ENCODE measurements at regions not wholly inside any gene's neighbourhood (a gene's known extent, or its start where the extent isn't known, plus 50 kb on each side); places are given as distances from the start of the nearest gene placed in this dataset.

GRCh38 chr16:5971924-5972323 lies 874.3 kb upstream of the EEF2KMT start:
- H3K27me3 Mint-ChIP-seq (ENCODE audit: low read depth): no peaks in the 10 kb centered on the region
- peaks cover 41% of the 10 kb centered on the region for H3K9me3 Mint-ChIP-seq (ENCODE audit: low read depth)
- DNase-seq (ENCODE audit: low spot score): no peak
- H3K4me1 Mint-ChIP-seq (ENCODE audit: low read depth): no peaks in the 10 kb centered on the region
- H3K4me3 Mint-ChIP-seq (ENCODE audit: unreplicated experiment): no peak overlapping the region
- TF ChIP-seq CTCF (IDR thresholded peaks at IDR 0.05): no peak
- H3K27ac Mint-ChIP-seq (ENCODE audit: unreplicated experiment): no peak overlapping the region
- no peaks in the 10 kb centered on the region for H3K36me3 Mint-ChIP-seq (ENCODE audit: low read depth)

- Mint-ChIP-seq H3K27ac (ENCODE audit: unreplicated experiment) (no peak overlapping the region), H3K4me3 (ENCODE audit: unreplicated experiment) (no peak overlapping the region), H3K36me3 (ENCODE audit: low read depth) (no peaks in the 10 kb centered on the region), H3K9me3 (ENCODE audit: low read depth) (peaks cover 41% of the 10 kb centered on the region), H3K4me1 (ENCODE audit: low read depth) (no peaks in the 10 kb centered on the region), H3K27me3 (ENCODE audit: low read depth) (no peaks in the 10 kb centered on the region)
- no peak for DNase-seq (ENCODE audit: low spot score)
- no peak for TF ChIP-seq CTCF (IDR thresholded peaks at IDR 0.05)
Observed at GRCh38 chr16:5971106-5971505, 873.5 kb upstream of the EEF2KMT start.

GRCh38 chr16:5966004-5966403 lies 868.4 kb upstream of the EEF2KMT start:
- DNase-seq (ENCODE audit: low spot score): no peak
- peaks cover 47% of the 10 kb centered on the region for H3K9me3 Mint-ChIP-seq (ENCODE audit: low read depth)
- TF ChIP-seq CTCF (IDR thresholded peaks at IDR 0.05): no peak
- H3K27me3 Mint-ChIP-seq (ENCODE audit: low read depth): no peaks in the 10 kb centered on the region
- no peak overlapping the region for H3K27ac Mint-ChIP-seq (ENCODE audit: unreplicated experiment)
- no peak overlapping the region for H3K4me3 Mint-ChIP-seq (ENCODE audit: unreplicated experiment)
- H3K36me3 Mint-ChIP-seq (ENCODE audit: low read depth): no peaks in the 10 kb centered on the region
- no peaks in the 10 kb centered on the region for H3K4me1 Mint-ChIP-seq (ENCODE audit: low read depth)

- Mint-ChIP-seq H3K27ac (ENCODE audit: unreplicated experiment) (no peak overlapping the region), H3K9me3 (ENCODE audit: low read depth) (peaks cover 49% of the 10 kb centered on the region), H3K4me3 (ENCODE audit: unreplicated experiment) (no peak overlapping the region), H3K36me3 (ENCODE audit: low read depth) (no peaks in the 10 kb centered on the region), H3K4me1 (ENCODE audit: low read depth) (no peaks in the 10 kb centered on the region), H3K27me3 (ENCODE audit: low read depth) (no peaks in the 10 kb centered on the region)
- TF ChIP-seq CTCF (IDR thresholded peaks at IDR 0.05): no peak
- no peak for DNase-seq (ENCODE audit: low spot score)
Observed at GRCh38 chr16:5965321-5965720, 867.7 kb upstream of the EEF2KMT start.

- Mint-ChIP-seq H3K9me3 (ENCODE audit: low read depth) (peaks cover 39% of the 10 kb centered on the region), H3K4me1 (ENCODE audit: low read depth) (no peaks in the 10 kb centered on the region), H3K27ac (ENCODE audit: unreplicated experiment) (no peak overlapping the region), H3K27me3 (ENCODE audit: low read depth) (no peaks in the 10 kb centered on the region), H3K4me3 (ENCODE audit: unreplicated experiment) (no peak overlapping the region), H3K36me3 (ENCODE audit: low read depth) (no peaks in the 10 kb centered on the region)
- no peak for DNase-seq (ENCODE audit: low spot score)
- TF ChIP-seq CTCF (IDR thresholded peaks at IDR 0.05): no peak
Observed at GRCh38 chr16:5951486-5951885, 853.9 kb upstream of the EEF2KMT start.

Measured in chondrocyte (in vitro differentiated cells).